PC-3 (cell line): ENCODE measurements at regions not wholly inside any gene's neighbourhood (a gene's known extent, or its start where the extent isn't known, plus 50 kb on each side); places are given as distances from the start of the nearest gene placed in this dataset.

Experiments
- EZH2phosphoT487 ChIP-seq: fragments of 300-600 bp; sonication (generic); IDR thresholded peaks from 2 replicates; pipeline ENCODE4 v1.6.1; 2018; ENCODE audit warnings: mild to moderate bottlenecking, antibody characterized with exemption, low read length, borderline replicate concordance
- TF ChIP-seq, protein P1 (sequence below): fragments of 300-600 bp; sonication (generic); conservative IDR thresholded peaks from 2 replicates; pipeline ENCODE4 v1.5.1; 2017; ENCODE audit warnings: antibody characterized with exemption, low read depth, mild to moderate bottlenecking, low read length

DNA sequence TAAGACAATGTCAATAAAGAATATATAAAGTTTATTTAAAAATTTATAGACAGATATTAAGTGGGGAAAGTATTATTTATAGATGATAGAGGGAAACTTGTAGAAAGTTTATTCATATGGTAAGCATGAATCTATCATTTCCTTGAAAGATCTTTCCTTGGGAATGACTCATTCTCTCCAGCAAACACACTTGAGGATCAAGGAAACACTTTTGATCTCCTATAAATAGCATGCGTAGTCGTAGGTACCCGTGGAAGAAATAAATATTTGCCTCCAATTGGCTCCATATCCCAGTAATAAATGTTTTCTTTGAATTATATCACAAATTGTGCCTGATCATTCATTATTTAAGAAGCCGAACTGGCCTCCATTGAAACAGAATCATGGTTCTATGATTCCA, 483.4 kb downstream of the RNF144A start:
- TF ChIP-seq, protein P1, sequence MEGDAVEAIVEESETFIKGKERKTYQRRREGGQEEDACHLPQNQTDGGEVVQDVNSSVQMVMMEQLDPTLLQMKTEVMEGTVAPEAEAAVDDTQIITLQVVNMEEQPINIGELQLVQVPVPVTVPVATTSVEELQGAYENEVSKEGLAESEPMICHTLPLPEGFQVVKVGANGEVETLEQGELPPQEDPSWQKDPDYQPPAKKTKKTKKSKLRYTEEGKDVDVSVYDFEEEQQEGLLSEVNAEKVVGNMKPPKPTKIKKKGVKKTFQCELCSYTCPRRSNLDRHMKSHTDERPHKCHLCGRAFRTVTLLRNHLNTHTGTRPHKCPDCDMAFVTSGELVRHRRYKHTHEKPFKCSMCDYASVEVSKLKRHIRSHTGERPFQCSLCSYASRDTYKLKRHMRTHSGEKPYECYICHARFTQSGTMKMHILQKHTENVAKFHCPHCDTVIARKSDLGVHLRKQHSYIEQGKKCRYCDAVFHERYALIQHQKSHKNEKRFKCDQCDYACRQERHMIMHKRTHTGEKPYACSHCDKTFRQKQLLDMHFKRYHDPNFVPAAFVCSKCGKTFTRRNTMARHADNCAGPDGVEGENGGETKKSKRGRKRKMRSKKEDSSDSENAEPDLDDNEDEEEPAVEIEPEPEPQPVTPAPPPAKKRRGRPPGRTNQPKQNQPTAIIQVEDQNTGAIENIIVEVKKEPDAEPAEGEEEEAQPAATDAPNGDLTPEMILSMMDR, result no peak
- TF ChIP-seq EZH2phosphoT487, result no peak
